MCF 10A (cell line): ENCODE measurements at regions not wholly inside any gene's neighbourhood (a gene's known extent, or its start where the extent isn't known, plus 50 kb on each side); places are given as distances from the start of the nearest gene placed in this dataset.

Experiments
- BruUV-seq: library from RNA; stranded (reverse); fragments of 400-500 nt; replicated peaks from 2 replicates; lab custom pipeline; 2021; lab: Mats Ljungman, UMichigan
- CTCF ChIA-PET: fragments of 300-600 bp; sonication (Branson Sonifier 250); formaldehyde crosslinking; extraction: SDS; loops from one replicate; lab custom pipeline; 2021; ENCODE audit warnings: antibody characterized with exemption, inconsistent platforms; lab: Yijun Ruan, JAX
- POLR2A ChIA-PET: fragments of 300-600, 350-650 bp; sonication (Branson Sonifier 250); formaldehyde crosslinking; extraction: SDS; loops from one replicate; lab custom pipeline; 2020; ENCODE audit warnings: antibody characterized with exemption, inconsistent platforms; lab: Yijun Ruan, JAX
- DNase-seq: peaks from one replicate; pipeline ENCODE4 v3.0.0-alpha.2; 2018; ENCODE audit not compliant: unreplicated experiment
- H3K27ac Mint-ChIP-seq: one replicate; pipeline ENCODE4 v1.8.0; 2022; ENCODE audit warnings: mild to moderate bottlenecking, low read depth, mixed read lengths; ENCODE audit not compliant: unreplicated experiment
- H3K27me3 Mint-ChIP-seq: one replicate; pipeline ENCODE4 v1.8.0; 2022; ENCODE audit warnings: mixed read lengths; ENCODE audit not compliant: insufficient read depth, unreplicated experiment
- H3K36me3 Mint-ChIP-seq: one replicate; pipeline ENCODE4 v1.8.0; 2022; ENCODE audit warnings: mild to moderate bottlenecking, moderate library complexity, mixed read lengths; ENCODE audit not compliant: insufficient read depth, unreplicated experiment
- H3K4me1 Mint-ChIP-seq: one replicate; pipeline ENCODE4 v1.8.0; 2022; ENCODE audit warnings: mixed read lengths; ENCODE audit not compliant: insufficient read depth, unreplicated experiment
- H3K4me3 Mint-ChIP-seq: one replicate; pipeline ENCODE4 v1.8.0; 2022; ENCODE audit warnings: mild to moderate bottlenecking, moderate library complexity, mixed read lengths; ENCODE audit not compliant: unreplicated experiment
- H3K9me3 Mint-ChIP-seq: one replicate; pipeline ENCODE4 v1.8.0; 2022; ENCODE audit warnings: mixed read lengths; ENCODE audit not compliant: unreplicated experiment
- intact Hi-C: fragments of 100-400 bp; cut with micrococcal nuclease; formaldehyde crosslinking; loops from 2 replicates; pipeline ENCODE4 v1.14.1; 2022
- TF ChIP-seq, protein P1 (sequence below): fragments of 200-600 bp; IDR thresholded peaks from one replicate; pipeline ENCODE4 v1.8.0; 2022; ENCODE audit warnings: antibody characterized with exemption, mild to moderate bottlenecking; ENCODE audit not compliant: unreplicated experiment

GRCh38 chr19:29417048-29417447 is 108.7 kb upstream of the VSTM2B start:
- no peak overlapping the region for H3K27ac Mint-ChIP-seq
- intact Hi-C loops: no loop called here
- no peaks in the 10 kb centered on the region for H3K27me3 Mint-ChIP-seq
- H3K9me3 Mint-ChIP-seq: peaks cover 38% of the 10 kb centered on the region
- no TSS peak for BruUV-seq
- no peaks in the 10 kb centered on the region for H3K36me3 Mint-ChIP-seq
- TF ChIP-seq, protein P1, sequence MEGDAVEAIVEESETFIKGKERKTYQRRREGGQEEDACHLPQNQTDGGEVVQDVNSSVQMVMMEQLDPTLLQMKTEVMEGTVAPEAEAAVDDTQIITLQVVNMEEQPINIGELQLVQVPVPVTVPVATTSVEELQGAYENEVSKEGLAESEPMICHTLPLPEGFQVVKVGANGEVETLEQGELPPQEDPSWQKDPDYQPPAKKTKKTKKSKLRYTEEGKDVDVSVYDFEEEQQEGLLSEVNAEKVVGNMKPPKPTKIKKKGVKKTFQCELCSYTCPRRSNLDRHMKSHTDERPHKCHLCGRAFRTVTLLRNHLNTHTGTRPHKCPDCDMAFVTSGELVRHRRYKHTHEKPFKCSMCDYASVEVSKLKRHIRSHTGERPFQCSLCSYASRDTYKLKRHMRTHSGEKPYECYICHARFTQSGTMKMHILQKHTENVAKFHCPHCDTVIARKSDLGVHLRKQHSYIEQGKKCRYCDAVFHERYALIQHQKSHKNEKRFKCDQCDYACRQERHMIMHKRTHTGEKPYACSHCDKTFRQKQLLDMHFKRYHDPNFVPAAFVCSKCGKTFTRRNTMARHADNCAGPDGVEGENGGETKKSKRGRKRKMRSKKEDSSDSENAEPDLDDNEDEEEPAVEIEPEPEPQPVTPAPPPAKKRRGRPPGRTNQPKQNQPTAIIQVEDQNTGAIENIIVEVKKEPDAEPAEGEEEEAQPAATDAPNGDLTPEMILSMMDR: no peak
- CTCF ChIA-PET: no interaction called here
- no peak for DNase-seq
- POLR2A ChIA-PET: no interaction called here
- no peak overlapping the region for H3K4me3 Mint-ChIP-seq
- H3K4me1 Mint-ChIP-seq: no peaks in the 10 kb centered on the region

GRCh38 chr19:29418201-29418600 is 107.6 kb upstream of the VSTM2B start:
- peaks cover 33% of the 10 kb centered on the region for H3K9me3 Mint-ChIP-seq
- ChIA-PET CTCF (interaction anchor here (0.6 kb wide), 2 partner anchors 446 to 974 kb away, joined by 3 read pairs; no protein-coding TSS in a partner anchor), POLR2A (no interaction called here)
- H3K4me1 Mint-ChIP-seq: no peaks in the 10 kb centered on the region
- TF ChIP-seq, protein P1: no peak
- intact Hi-C loops: no loop called here
- DNase-seq: no peak
- H3K27ac Mint-ChIP-seq: no peak overlapping the region
- no peaks in the 10 kb centered on the region for H3K27me3 Mint-ChIP-seq
- no peak overlapping the region for H3K4me3 Mint-ChIP-seq
- H3K36me3 Mint-ChIP-seq: no peaks in the 10 kb centered on the region
- no TSS peak for BruUV-seq

- no peak overlapping the region for H3K27ac Mint-ChIP-seq
- H3K27me3 Mint-ChIP-seq: no peaks in the 10 kb centered on the region
- H3K4me3 Mint-ChIP-seq: no peak overlapping the region
- no peak for DNase-seq
- H3K9me3 Mint-ChIP-seq: peaks cover 44% of the 10 kb centered on the region
- intact Hi-C loops: no loop called here
- no peaks in the 10 kb centered on the region for H3K4me1 Mint-ChIP-seq
- no TSS peak for BruUV-seq
- ChIA-PET POLR2A (no interaction called here), CTCF (no interaction called here)
- TF ChIP-seq, protein P1: no peak
- H3K36me3 Mint-ChIP-seq: no peaks in the 10 kb centered on the region
Measured at GRCh38 chr19:29420065-29420464, 105.7 kb upstream of the VSTM2B start.

- CTCF ChIA-PET: no interaction called here
- TF ChIP-seq, protein P1: no peak
- no TSS peak for BruUV-seq
- H3K9me3 Mint-ChIP-seq: peaks cover 49% of the 10 kb centered on the region
- POLR2A ChIA-PET: no interaction called here
- no peaks in the 10 kb centered on the region for H3K36me3 Mint-ChIP-seq
- no peaks in the 10 kb centered on the region for H3K27me3 Mint-ChIP-seq
- no peaks in the 10 kb centered on the region for H3K4me1 Mint-ChIP-seq
- H3K27ac Mint-ChIP-seq: no peak overlapping the region
- intact Hi-C loops: no loop called here
- no peak overlapping the region for H3K4me3 Mint-ChIP-seq
- DNase-seq: no peak
Measured at GRCh38 chr19:29420482-29421195, 105.2 kb upstream of the VSTM2B start.
